CD4-positive, alpha-beta T cell treated with Interleukin-2 at 100 ng/mL for 4 hours (primary cell): ENCODE measurements at regions not wholly inside any gene's neighbourhood (a gene's known extent, or its start where the extent isn't known, plus 50 kb on each side); places are given as distances from the start of the nearest gene placed in this dataset.

Experiments used
- DNase-seq: peaks from one replicate; pipeline ENCODE4 v3.0.0-alpha.2; 2020; ENCODE audit warnings: low spot score

DNA sequence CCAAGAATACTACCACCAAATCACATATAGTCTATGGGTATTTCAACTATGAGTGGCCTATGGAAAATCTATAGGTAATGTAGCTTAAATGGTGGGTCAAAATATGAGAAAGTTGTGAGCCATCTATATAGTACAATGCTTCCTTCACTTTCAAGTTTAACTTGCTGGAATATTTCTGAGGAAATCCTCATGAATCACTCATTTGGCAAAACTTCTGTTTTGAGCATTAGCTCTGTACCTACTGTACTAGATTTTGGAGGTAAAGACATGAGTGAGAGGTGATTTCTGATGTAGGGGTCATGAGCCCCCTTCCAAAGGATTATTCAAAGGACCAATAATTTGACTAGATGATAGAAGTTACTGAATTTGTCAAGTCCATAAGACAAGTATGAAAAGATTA is 80.6 kb upstream of the DAB2 start:
- no peak for DNase-seq

- no peak for DNase-seq
These were observed 78.4 kb upstream of the DAB2 start for GRCh38 chr5:39503155-39503554.

- no peak for DNase-seq
These were observed 77.9 kb upstream of the DAB2 start for GRCh38 chr5:39502704-39503103.

DNA sequence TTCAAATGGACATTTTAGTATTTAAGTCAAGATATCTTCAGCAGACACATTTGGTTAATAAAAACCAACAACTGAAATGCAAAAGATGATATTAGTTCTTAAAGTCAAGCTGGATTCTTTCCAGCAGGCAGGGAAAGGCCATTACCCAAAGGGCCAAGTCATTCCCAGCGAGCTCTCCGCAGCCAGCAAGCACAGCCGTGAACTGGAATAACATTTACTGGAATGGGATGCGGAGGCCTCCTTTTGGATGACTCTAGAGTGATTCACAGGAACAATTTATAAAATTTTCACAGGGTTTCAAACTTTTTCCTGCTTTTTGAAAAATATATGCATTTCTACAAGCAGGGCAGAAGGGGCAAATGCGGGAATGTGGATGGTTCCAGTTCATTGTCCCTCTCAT is 76.6 kb upstream of the DAB2 start:
- no peak for DNase-seq

GRCh38 chr5:39500551-39501175 is 75.9 kb upstream of the DAB2 start:
- no peak for DNase-seq

- no peak for DNase-seq
These were observed 73.6 kb upstream of the DAB2 start for GRCh38 chr5:39498278-39498952.

DNA sequence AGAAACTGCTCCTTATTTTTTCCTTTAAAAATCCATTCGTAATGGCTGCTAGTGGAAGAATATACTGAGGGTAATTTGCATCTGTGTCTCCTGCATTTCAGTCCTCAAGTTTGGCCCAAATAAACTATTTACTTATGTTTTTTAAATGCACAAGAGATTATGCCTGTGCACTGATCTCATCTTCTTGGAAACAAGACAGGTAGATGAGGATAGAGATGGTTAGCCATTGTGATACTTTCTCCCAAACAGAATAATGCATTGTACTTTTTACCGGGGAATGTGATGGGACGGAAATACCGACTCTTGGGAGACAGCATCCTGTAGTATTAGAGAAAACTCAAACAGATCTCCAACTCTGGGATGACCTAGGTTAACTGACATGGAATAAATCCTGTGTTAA is 72.5 kb upstream of the DAB2 start:
- DNase-seq: no peak

DNA sequence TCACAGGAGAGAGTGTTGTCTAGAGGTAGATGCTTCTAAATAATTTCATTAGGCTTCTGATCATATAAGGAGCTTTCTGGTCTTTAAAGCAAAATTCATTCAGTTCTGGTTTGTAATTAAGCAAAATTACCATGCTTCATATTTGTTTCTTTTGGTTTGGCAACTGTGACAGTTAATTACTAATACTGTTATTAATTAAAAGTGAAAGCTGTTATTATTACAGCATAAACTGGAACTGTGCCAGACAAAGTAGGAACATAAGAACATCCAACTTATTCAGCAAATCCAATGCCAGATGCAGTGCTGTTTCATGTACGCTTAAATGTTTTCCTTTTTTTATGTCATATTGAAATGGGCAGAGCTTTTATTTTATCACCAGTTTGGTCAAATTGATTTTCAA is 70.4 kb upstream of the DAB2 start:
- DNase-seq: no peak

DNA sequence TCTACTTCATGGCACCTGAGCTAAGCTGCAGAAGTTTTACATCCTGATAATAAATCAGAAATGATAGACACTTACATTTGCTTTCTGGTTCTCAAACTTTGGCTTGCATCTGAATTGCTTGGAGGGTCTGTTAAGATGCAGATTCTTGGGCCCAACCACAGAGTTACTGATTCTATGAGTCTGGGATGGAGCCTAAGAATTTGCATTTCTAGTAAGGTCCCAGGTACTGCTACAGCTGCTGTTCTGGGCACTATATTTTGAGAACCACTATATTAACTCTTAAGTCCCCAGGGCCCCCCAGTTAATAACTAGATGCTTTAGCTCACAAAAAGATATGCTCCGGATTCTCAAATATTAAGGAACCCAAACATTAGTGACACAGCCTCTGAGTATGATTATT is 69.8 kb upstream of the DAB2 start:
- no peak for DNase-seq

DNA sequence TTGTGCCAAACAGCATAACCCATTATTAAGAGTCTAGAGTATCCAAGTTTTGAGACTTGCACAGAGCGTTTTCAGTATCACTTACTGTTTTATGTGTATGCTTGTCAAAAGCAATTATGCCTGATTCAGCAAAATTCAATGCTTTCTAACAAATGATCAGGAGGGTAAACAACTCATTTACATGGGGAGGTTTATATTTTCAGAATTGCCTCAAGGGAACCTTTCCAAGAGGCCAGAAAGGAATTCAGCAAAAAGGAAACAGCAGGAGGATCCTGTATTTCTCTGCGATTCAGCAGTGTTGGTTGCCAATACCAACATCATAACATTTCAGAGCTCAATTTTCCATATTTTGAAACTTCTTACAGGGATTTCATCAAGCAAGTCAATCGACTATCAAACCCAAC is 69.3 kb upstream of the DAB2 start:
- DNase-seq: no peak

GRCh38 chr5:39491210-39491609 is 66.4 kb upstream of the DAB2 start:
- no peak for DNase-seq

- DNase-seq: no peak
These were observed 64.5 kb upstream of the DAB2 start for GRCh38 chr5:39489263-39489662.

DNA sequence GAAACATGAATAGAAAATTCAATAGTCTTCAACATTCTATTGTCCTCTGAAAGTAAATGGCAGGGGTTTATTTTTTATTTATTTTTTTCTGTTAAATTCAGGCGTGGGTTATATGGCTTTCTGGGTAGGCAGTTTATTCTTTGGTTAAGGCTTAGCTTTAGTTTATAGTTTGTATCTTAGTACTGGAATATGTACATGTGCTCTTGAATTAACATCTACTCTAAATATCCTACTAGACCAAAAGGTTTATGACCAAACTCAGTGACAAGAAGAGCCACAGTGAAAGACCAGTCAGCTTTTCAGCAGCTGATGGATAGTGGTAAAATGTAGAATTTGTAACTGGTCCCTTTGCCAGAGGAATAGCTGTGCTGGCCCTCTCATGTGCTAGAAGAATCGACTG is 62.0 kb upstream of the DAB2 start:
- DNase-seq: no peak

GRCh38 chr5:39486361-39486760 is 61.6 kb upstream of the DAB2 start:
- DNase-seq: no peak

GRCh38 chr5:39485079-39485478 is 60.3 kb upstream of the DAB2 start:
- DNase-seq: no peak

DNA sequence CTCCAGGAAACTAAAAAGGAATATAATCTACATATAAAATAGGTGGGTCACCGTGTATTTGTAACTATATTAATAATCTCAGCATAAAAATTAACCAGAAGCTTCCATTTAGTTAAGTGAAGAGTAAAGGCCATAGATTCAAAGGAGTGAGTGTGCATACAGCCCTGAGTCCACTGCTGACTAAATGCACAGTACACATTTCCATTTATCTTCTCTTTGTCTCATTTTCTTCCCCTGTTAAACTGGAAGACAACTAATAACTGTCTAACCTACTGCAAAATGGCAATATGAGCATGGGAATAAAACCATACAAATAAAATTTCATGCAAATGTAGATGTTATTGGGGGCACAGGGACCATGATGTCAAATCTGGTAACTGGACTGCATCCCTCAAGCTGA is 59.9 kb upstream of the DAB2 start:
- no peak for DNase-seq

- DNase-seq: no peak
These were observed 57.3 kb upstream of the DAB2 start for GRCh38 chr5:39482098-39482497.

DNA sequence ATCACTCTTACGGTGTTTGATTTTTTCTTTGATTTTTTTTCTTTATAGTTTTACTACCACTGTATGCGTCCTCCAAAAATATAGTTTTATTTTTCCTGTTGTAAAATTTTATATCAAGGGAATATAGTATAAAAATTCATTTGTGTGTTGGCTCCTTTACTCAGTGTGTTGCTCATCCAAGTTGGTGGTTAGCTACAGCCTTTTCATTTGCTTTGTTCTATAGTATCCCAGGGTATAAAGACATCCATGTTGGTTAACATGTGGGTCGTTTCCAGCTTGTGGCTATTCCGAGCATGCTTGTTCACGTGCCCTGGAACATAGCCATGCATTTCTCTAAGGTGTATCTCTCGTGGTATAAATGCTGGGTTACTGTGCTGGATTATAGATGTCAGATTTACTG is 54.8 kb upstream of the DAB2 start:
- no peak for DNase-seq

DNA sequence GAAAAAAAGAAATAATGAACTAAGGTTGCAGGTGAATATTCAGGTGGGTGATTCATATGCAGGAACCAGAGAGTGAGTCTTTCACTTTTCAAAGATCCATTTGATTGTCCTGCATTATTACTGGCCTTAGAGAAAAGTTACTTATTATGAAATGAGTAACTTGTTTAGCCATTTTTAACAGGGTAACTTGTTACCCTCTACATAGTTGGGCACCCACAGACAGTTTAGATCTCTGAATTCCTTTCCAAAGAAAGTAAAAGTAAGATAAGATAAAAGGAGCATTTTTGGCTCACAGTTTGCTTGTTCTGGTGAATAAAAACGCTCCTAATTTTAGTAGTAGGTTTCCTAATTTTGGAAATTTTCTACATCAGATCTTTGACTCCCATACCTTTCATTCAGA is 54.1 kb upstream of the DAB2 start:
- DNase-seq: no peak

DNA sequence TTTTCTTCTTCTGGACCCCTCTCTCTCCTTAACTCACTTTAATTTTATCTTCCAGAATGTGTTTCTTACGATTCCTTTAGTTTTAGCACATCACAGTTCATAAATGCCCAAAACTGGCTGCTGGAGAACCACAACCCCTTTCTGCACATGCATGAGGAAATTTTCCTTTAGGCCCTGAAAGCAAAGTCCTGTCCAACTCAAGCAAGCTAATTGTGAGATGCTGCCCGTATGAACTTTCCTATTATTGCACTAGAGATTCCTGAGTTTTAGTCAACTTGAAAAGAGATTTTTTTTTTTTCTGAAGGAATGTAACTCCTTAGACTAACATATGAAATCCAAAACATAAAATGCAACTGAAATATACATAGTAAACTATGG is 52.1 kb upstream of the DAB2 start:
- no peak for DNase-seq

- no peak for DNase-seq
These were observed 51.4 kb upstream of the DAB2 start for GRCh38 chr5:39475881-39476842.

GRCh38 chr5:39475159-39475571 is 50.4 kb upstream of the DAB2 start:
- no peak for DNase-seq
